ENCODE measurements at regions not wholly inside any gene's neighbourhood (a gene's known extent, or its start where the extent isn't known, plus 50 kb on each side); places are given as distances from the start of the nearest gene placed in this dataset.

GRCh38 chr13:21998279-21998990 is 327.6 kb downstream of the FGF9 start:
- H3K4me3 ChIP-seq (replicated peaks in 1 of 2; ENCODE audit: low read depth in 2 of 2, low read length in 2 of 2): no peak overlapping the region
- no peak for TF ChIP-seq CTCF (IDR thresholded peaks at IDR 0.05; ENCODE audit: low read depth, low read length)
- DNase-seq (ENCODE audit: low read depth in 2 of 2): no peak

- TF ChIP-seq CTCF (IDR thresholded peaks at IDR 0.05; ENCODE audit: low read depth, low read length): no peak
- no peak overlapping the region for H3K4me3 ChIP-seq (replicated peaks in 1 of 2; ENCODE audit: low read depth in 2 of 2, low read length in 2 of 2)
- no peak for DNase-seq (ENCODE audit: low read depth in 2 of 2)
Observed at GRCh38 chr13:21999666-22000065, 328.8 kb downstream of the FGF9 start.

- no peak for TF ChIP-seq CTCF (IDR thresholded peaks at IDR 0.05; ENCODE audit: low read depth, low read length)
- DNase-seq (ENCODE audit: low read depth in 2 of 2): no peak
- no peak overlapping the region for H3K4me3 ChIP-seq (replicated peaks in 1 of 2; ENCODE audit: low read depth in 2 of 2, low read length in 2 of 2)
Observed at GRCh38 chr13:22000191-22000590, 329.3 kb downstream of the FGF9 start.

GRCh38 chr13:22001336-22001735 is 330.5 kb downstream of the FGF9 start:
- H3K4me3 ChIP-seq (replicated peaks in 1 of 2; ENCODE audit: low read depth in 2 of 2, low read length in 2 of 2): no peak overlapping the region
- TF ChIP-seq CTCF (IDR thresholded peaks at IDR 0.05; ENCODE audit: low read depth, low read length): no peak
- no peak for DNase-seq (ENCODE audit: low read depth in 2 of 2)

- DNase-seq (ENCODE audit: low read depth in 2 of 2): no peak
- no peak for TF ChIP-seq CTCF (IDR thresholded peaks at IDR 0.05; ENCODE audit: low read depth, low read length)
- no peak overlapping the region for H3K4me3 ChIP-seq (replicated peaks in 1 of 2; ENCODE audit: low read depth in 2 of 2, low read length in 2 of 2)
Observed at GRCh38 chr13:22002893-22003292, 332.0 kb downstream of the FGF9 start.

- TF ChIP-seq CTCF (IDR thresholded peaks at IDR 0.05; ENCODE audit: low read depth, low read length): no peak
- no peak overlapping the region for H3K4me3 ChIP-seq (replicated peaks in 1 of 2; ENCODE audit: low read depth in 2 of 2, low read length in 2 of 2)
- no peak for DNase-seq (ENCODE audit: low read depth in 2 of 2)
Observed at GRCh38 chr13:22009500-22009899, 338.6 kb downstream of the FGF9 start.

- no peak for TF ChIP-seq CTCF (IDR thresholded peaks at IDR 0.05; ENCODE audit: low read depth, low read length)
- DNase-seq (ENCODE audit: low read depth in 2 of 2): no peak
- no peak overlapping the region for H3K4me3 ChIP-seq (replicated peaks in 1 of 2; ENCODE audit: low read depth in 2 of 2, low read length in 2 of 2)
Observed at GRCh38 chr13:22009937-22010336, 339.1 kb downstream of the FGF9 start.
